GM18505 (cell line): ENCODE measurements at regions not wholly inside any gene's neighbourhood (a gene's known extent, or its start where the extent isn't known, plus 50 kb on each side); places are given as distances from the start of the nearest gene placed in this dataset.

Experiments used
- ATAC-seq: cut with Tn5 transposase; IDR thresholded peaks from one replicate; pipeline ENCODE4 v1.9.1; 2021; ENCODE audit not compliant: unreplicated experiment
- POLR2A ChIP-seq: IDR thresholded peaks from 4 replicates; pipeline ENCODE4 v1.6.1; 2011; ENCODE audit warnings: borderline replicate concordance; ENCODE audit not compliant: insufficient read depth, insufficient read length; ENCODE audit errors: extremely low read depth

GRCh38 chr3:104768886-104769285, 597.8 kb upstream of the ALCAM start:
- no peak for ATAC-seq
- no peak for TF ChIP-seq POLR2A

- TF ChIP-seq POLR2A, result no peak
- no peak for ATAC-seq
Measured at GRCh38 chr3:104779324-104779723, 587.4 kb upstream of the ALCAM start.

GRCh38 chr3:104781112-104781511, 585.6 kb upstream of the ALCAM start:
- TF ChIP-seq POLR2A, result no peak
- ATAC-seq, result no peak

- no peak for TF ChIP-seq POLR2A
- ATAC-seq, result no peak
Measured at GRCh38 chr3:104785947-104786346, 580.8 kb upstream of the ALCAM start.

- no peak for TF ChIP-seq POLR2A
- no peak for ATAC-seq
Measured at GRCh38 chr3:104787306-104787705, 579.4 kb upstream of the ALCAM start.

- ATAC-seq, result no peak
- no peak for TF ChIP-seq POLR2A
Measured at GRCh38 chr3:104788807-104789206, 577.9 kb upstream of the ALCAM start.

- TF ChIP-seq POLR2A, result no peak
- no peak for ATAC-seq
Measured at GRCh38 chr3:104791331-104791730, 575.4 kb upstream of the ALCAM start.

- TF ChIP-seq POLR2A, result no peak
- no peak for ATAC-seq
Measured at GRCh38 chr3:104796556-104796955, 570.2 kb upstream of the ALCAM start.

- TF ChIP-seq POLR2A, result no peak
- ATAC-seq, result no peak
Measured at GRCh38 chr3:104805042-104805441, 561.7 kb upstream of the ALCAM start.

GRCh38 chr3:104805508-104805907, 561.2 kb upstream of the ALCAM start:
- ATAC-seq, result no peak
- TF ChIP-seq POLR2A, result no peak

- no peak for ATAC-seq
- no peak for TF ChIP-seq POLR2A
Measured at GRCh38 chr3:104810896-104811295, 555.8 kb upstream of the ALCAM start.

GRCh38 chr3:104816008-104816407, 550.7 kb upstream of the ALCAM start:
- TF ChIP-seq POLR2A, result no peak
- no peak for ATAC-seq

- no peak for TF ChIP-seq POLR2A
- ATAC-seq, result no peak
Measured at GRCh38 chr3:104816716-104817115, 550.0 kb upstream of the ALCAM start.

- ATAC-seq, result no peak
Measured at GRCh38 chr3:104819333-104819732, 547.4 kb upstream of the ALCAM start.

GRCh38 chr3:104820959-104821358, 545.8 kb upstream of the ALCAM start:
- TF ChIP-seq POLR2A, result no peak
- ATAC-seq, result no peak

More at GRCh38 chr3:104819333-104819732, 547.4 kb upstream of the ALCAM start:
- no peak for TF ChIP-seq POLR2A
